HepG2 (cell line): ENCODE measurements at regions not wholly inside any gene's neighbourhood (a gene's known extent, or its start where the extent isn't known, plus 50 kb on each side); places are given as distances from the start of the nearest gene placed in this dataset.

Source experiments
- AHR ChIP-seq: IDR thresholded peaks from 2 replicates; pipeline ENCODE4 v1.6.1; 2018; ENCODE audit warnings: missing genetic modification reagents, missing compliant biosample characterization
- CENPT ChIP-seq: sonication (generic); formaldehyde crosslinking; IDR thresholded peaks from 2 replicates; pipeline ENCODE4 v1.8.0; 2022; ENCODE audit warnings: low read depth, mild to moderate bottlenecking, moderate library complexity, missing genetic modification reagents
- FUBP1 ChIP-seq: sonication (generic); formaldehyde crosslinking; IDR thresholded peaks from 2 replicates; pipeline ENCODE4 v1.5.1; 2020; ENCODE audit warnings: missing genetic modification reagents, mild to moderate bottlenecking, borderline replicate concordance
- GLI4 ChIP-seq: sonication (generic); formaldehyde crosslinking; IDR thresholded peaks from 2 replicates; pipeline ENCODE4 v1.5.1; 2020; ENCODE audit warnings: missing genetic modification reagents, mild to moderate bottlenecking, moderate library complexity, borderline replicate concordance
- HDAC1 ChIP-seq: sonication (generic); formaldehyde crosslinking; IDR thresholded peaks from 2 replicates; pipeline ENCODE4 v1.5.1; 2020; ENCODE audit warnings: mild to moderate bottlenecking, missing genetic modification reagents
- ISL2 ChIP-seq: sonication (generic); formaldehyde crosslinking; IDR thresholded peaks from 2 replicates; pipeline ENCODE4 v1.5.0; 2020; ENCODE audit warnings: missing genetic modification reagents
- MEIS2 ChIP-seq: sonication (generic); formaldehyde crosslinking; IDR thresholded peaks from 2 replicates; pipeline ENCODE4 v1.9.0; 2021; ENCODE audit warnings: mild to moderate bottlenecking, missing genetic modification reagents
- MIXL1 ChIP-seq: IDR thresholded peaks from 2 replicates; pipeline ENCODE4 v1.6.1; 2016
- MXD4 ChIP-seq: IDR thresholded peaks from 2 replicates; pipeline ENCODE4 v1.6.1; 2016; ENCODE audit warnings: mild to moderate bottlenecking, missing biosample characterization, missing genetic modification reagents
- POLR2A ChIP-seq, 2 experiments: IDR thresholded peaks; 2 replicates each; pipeline ENCODE4 v1.6.1; 2011; ENCODE audit warnings: low read depth in 2 of 2, low read length in 2 of 2, mild to moderate bottlenecking in 1 of 2, moderate library complexity in 1 of 2; ENCODE audit not compliant: insufficient read depth in 1 of 2
- SMAD3 ChIP-seq: sonication (generic); formaldehyde crosslinking; IDR thresholded peaks from 2 replicates; pipeline ENCODE4 v1.4.0; 2020; ENCODE audit warnings: missing genetic modification reagents
- SNRNP70 ChIP-seq: fragments of 200-400 bp; formaldehyde crosslinking; IDR thresholded peaks from 2 replicates; pipeline ENCODE4 v1.6.1; 2017; ENCODE audit warnings: mild to moderate bottlenecking, low read depth, low read length, moderate library complexity
- TEAD3 ChIP-seq: optimal IDR thresholded peaks from 2 replicates; pipeline ENCODE3; 2016; ENCODE audit warnings: borderline replicate concordance
- TIGD3 ChIP-seq: sonication (generic); formaldehyde crosslinking; IDR thresholded peaks from 2 replicates; pipeline ENCODE4 v1.5.1; 2020; ENCODE audit warnings: mild to moderate bottlenecking, missing genetic modification reagents, borderline replicate concordance
- TSC22D2 ChIP-seq: sonication (generic); formaldehyde crosslinking; IDR thresholded peaks from 2 replicates; pipeline ENCODE4 v1.5.1; 2020; ENCODE audit warnings: missing genetic modification reagents, mild to moderate bottlenecking, borderline replicate concordance
- YEATS2 ChIP-seq: sonication (generic); formaldehyde crosslinking; IDR thresholded peaks from 2 replicates; pipeline ENCODE4 v1.4.0; 2020; ENCODE audit warnings: missing genetic modification reagents, borderline replicate concordance
- YEATS4 ChIP-seq: sonication (generic); formaldehyde crosslinking; IDR thresholded peaks from 2 replicates; pipeline ENCODE4 v1.4.0; 2020; ENCODE audit warnings: missing genetic modification reagents, borderline replicate concordance
- ZBTB21 ChIP-seq: sonication (generic); formaldehyde crosslinking; IDR thresholded peaks from 2 replicates; pipeline ENCODE4 v1.4.0; 2020; ENCODE audit warnings: missing genetic modification reagents
- ZBTB7B ChIP-seq: sonication (generic); formaldehyde crosslinking; IDR thresholded peaks from 2 replicates; pipeline ENCODE4 v1.4.0; 2020; ENCODE audit warnings: missing genetic modification reagents
- ZNF225 ChIP-seq: sonication (generic); formaldehyde crosslinking; IDR thresholded peaks from 2 replicates; pipeline ENCODE4 v1.4.0; 2020; ENCODE audit warnings: mild to moderate bottlenecking, missing genetic modification reagents
- ZNF230 ChIP-seq: sonication (generic); formaldehyde crosslinking; IDR thresholded peaks from 2 replicates; pipeline ENCODE4 v1.4.0; 2020; ENCODE audit warnings: mild to moderate bottlenecking, missing genetic modification reagents
- ZNF562 ChIP-seq: sonication (generic); formaldehyde crosslinking; IDR thresholded peaks from 2 replicates; pipeline ENCODE4 v1.8.0; 2022; ENCODE audit warnings: missing genetic modification reagents, borderline replicate concordance
- ZNF619 ChIP-seq: sonication (generic); formaldehyde crosslinking; IDR thresholded peaks from 2 replicates; pipeline ENCODE4 v1.4.0; 2020; ENCODE audit warnings: mild to moderate bottlenecking, missing genetic modification reagents
- ZNF792 ChIP-seq: IDR thresholded peaks from 2 replicates; pipeline ENCODE4 v1.6.1; 2016
- TF ChIP-seq, protein P1 (sequence below): conservative IDR thresholded peaks from 2 replicates; pipeline ENCODE4 v1.6.1; 2018; ENCODE audit warnings: missing genetic modification reagents
- TF ChIP-seq, protein P2 (sequence below): sonication (generic); formaldehyde crosslinking; IDR thresholded peaks from 2 replicates; pipeline ENCODE4 v1.8.0; 2022; ENCODE audit warnings: missing genetic modification reagents, mild to moderate bottlenecking, borderline replicate concordance

- TF ChIP-seq, protein P1, sequence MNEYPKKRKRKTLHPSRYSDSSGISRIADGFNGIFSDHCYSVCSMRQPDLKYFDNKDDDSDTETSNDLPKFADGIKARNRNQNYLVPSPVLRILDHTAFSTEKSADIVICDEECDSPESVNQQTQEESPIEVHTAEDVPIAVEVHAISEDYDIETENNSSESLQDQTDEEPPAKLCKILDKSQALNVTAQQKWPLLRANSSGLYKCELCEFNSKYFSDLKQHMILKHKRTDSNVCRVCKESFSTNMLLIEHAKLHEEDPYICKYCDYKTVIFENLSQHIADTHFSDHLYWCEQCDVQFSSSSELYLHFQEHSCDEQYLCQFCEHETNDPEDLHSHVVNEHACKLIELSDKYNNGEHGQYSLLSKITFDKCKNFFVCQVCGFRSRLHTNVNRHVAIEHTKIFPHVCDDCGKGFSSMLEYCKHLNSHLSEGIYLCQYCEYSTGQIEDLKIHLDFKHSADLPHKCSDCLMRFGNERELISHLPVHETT (CRISPR knock-in tag) = 0 out of 2 replicates have a peak, but pooled peaks have one; percentile 45
- TF ChIP-seq MEIS2 (CRISPR knock-in tag) = no peak
- no peak for TF ChIP-seq SNRNP70
- TF ChIP-seq GLI4 (CRISPR knock-in tag) = 0 out of 2 replicates have a peak, but pooled peaks have one; percentile 71
- peak; percentile 71; the same call in 1 of the 2 replicates for TF ChIP-seq ZBTB7B (CRISPR knock-in tag)
- peak; percentile 65; the same call in 1 of the 2 replicates for TF ChIP-seq YEATS4
- TF ChIP-seq, protein P2, sequence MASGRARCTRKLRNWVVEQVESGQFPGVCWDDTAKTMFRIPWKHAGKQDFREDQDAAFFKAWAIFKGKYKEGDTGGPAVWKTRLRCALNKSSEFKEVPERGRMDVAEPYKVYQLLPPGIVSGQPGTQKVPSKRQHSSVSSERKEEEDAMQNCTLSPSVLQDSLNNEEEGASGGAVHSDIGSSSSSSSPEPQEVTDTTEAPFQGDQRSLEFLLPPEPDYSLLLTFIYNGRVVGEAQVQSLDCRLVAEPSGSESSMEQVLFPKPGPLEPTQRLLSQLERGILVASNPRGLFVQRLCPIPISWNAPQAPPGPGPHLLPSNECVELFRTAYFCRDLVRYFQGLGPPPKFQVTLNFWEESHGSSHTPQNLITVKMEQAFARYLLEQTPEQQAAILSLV (CRISPR knock-in tag) = peak; percentile 31; the same call in 1 of the 2 replicates
- no peak for TF ChIP-seq FUBP1 (CRISPR knock-in tag)
- TF ChIP-seq CENPT (CRISPR knock-in tag) = no peak
- TF ChIP-seq TIGD3 (CRISPR knock-in tag) = no peak
- TF ChIP-seq ZNF562 (CRISPR knock-in tag) = no peak
- TF ChIP-seq YEATS2 (CRISPR knock-in tag) = peak; percentile 46; the same call in 1 of the 2 replicates
- TF ChIP-seq MIXL1 (CRISPR knock-in tag) = peak; percentile 40; the same call in 1 of the 2 replicates
- TF ChIP-seq ZNF619 = peak; percentile 50; the same call in 1 of the 2 replicates
- 0 out of 2 replicates have a peak, but pooled peaks have one; percentile 34 for TF ChIP-seq SMAD3 (CRISPR knock-in tag)
- no peak for TF ChIP-seq ZNF792
- peak; percentile 30; the same call in 1 of the 2 replicates for TF ChIP-seq HDAC1
- TF ChIP-seq MXD4 (CRISPR knock-in tag) = peak; percentile 42; the same call in 1 of the 2 replicates
- TF ChIP-seq TEAD3 (CRISPR knock-in tag) = peak; percentile 19
- no peak for TF ChIP-seq ZBTB21 (CRISPR knock-in tag)
- 0 out of 2 replicates have a peak, but pooled peaks have one; percentile 37 for TF ChIP-seq ZNF230
- TF ChIP-seq ISL2 (CRISPR knock-in tag) = no peak
- peak; percentile 39 for TF ChIP-seq ZNF225 (CRISPR knock-in tag)
- TF ChIP-seq AHR (CRISPR knock-in tag) = peak; percentile 33; the same call in 1 of the 2 replicates
- 0 out of 2 replicates have a peak, but pooled peaks have one; percentile 28 for TF ChIP-seq TSC22D2 (CRISPR knock-in tag)
- no peak for TF ChIP-seq POLR2A (IDR thresholded peaks at IDR 0.05; ENCODE audit: insufficient read depth in 1 of 2, low read depth in 2 of 2, low read length in 2 of 2)
These were observed 72.2 kb upstream of the METTL9 start (continued) for GRCh38 chr16:21526923-21527807.
